HCT116 (cell line): ENCODE measurements at regions not wholly inside any gene's neighbourhood (a gene's known extent, or its start where the extent isn't known, plus 50 kb on each side); places are given as distances from the start of the nearest gene placed in this dataset.

Source experiments
- ATAC-seq: fragments of 200-7000 bp; cut with Tn5 transposase; 2 replicates; pipeline ENCODE4 v1.9.1; 2020; ENCODE audit warnings: mild to moderate bottlenecking, moderate library complexity
- BruUV-seq: library from RNA; stranded (reverse); fragments of 400-500 nt; replicated peaks from 2 replicates; lab custom pipeline; 2021; lab: Mats Ljungman, UMichigan
- CTCF ChIA-PET: fragments of 300-600 bp; sonication (Branson Sonifier 250); formaldehyde crosslinking; loops from one replicate; lab custom pipeline; 2021; ENCODE audit warnings: antibody characterized with exemption; lab: Charles Lee
- POLR2A ChIA-PET: fragments of 300-600, 350-600 bp; sonication (Branson Sonifier 250); formaldehyde crosslinking; loops from one replicate; lab custom pipeline; 2021; ENCODE audit warnings: antibody characterized with exemption; lab: Charles Lee
- RAD21 ChIA-PET, 2 experiments: fragments of 300-600 bp; sonication (Branson Sonifier 250); formaldehyde crosslinking; loops; one replicate each; lab custom pipeline; 2023; ENCODE audit warnings: low total read pairs in 2 of 2; ENCODE audit not compliant: uncharacterized antibody in 2 of 2, unreplicated experiment in 2 of 2, low non-redundant PET in 1 of 2; lab: Charles Lee
- DNase-seq: peaks from one replicate; pipeline ENCODE4 v3.0.0-alpha.2; 2010; ENCODE audit warnings: low read depth, low spot score
- H2AFZ ChIP-seq: fragments of 200-600 bp; shearing (Covaris generic), sonication (generic); 2 replicates; pipeline ENCODE4 v1.6.1; 2017; ENCODE audit warnings: low read depth, mixed run types, mixed read lengths, antibody characterized with exemption, low read length; ENCODE audit not compliant: poor library complexity, severe bottlenecking
- H3K27ac ChIP-seq: 2 replicates; pipeline ENCODE4 v1.5.1; 2012; ENCODE audit warnings: low read depth, low read length
- H3K27me3 ChIP-seq: fragments of 200-600 bp; sonication (generic); 2 replicates; pipeline ENCODE4 v1.6.1; 2016; ENCODE audit warnings: mixed run types, low read length, mixed read lengths; ENCODE audit not compliant: insufficient read depth
- H3K36me3 ChIP-seq, 2 experiments: fragments of 200-500 bp in 1 of 2; fragments of 200-600 bp in 1 of 2; sonication (Bioruptor generic) in 1 of 2; sonication (generic) in 1 of 2; 2 replicates each; pipeline versions ENCODE4 v1.5.1 to v1.6.1; 2014 to 2016; ENCODE audit warnings: low read length in 2 of 2, inconsistent platforms in 1 of 2, mixed read lengths in 1 of 2, mixed run types in 1 of 2; ENCODE audit not compliant: insufficient read depth in 2 of 2, control insufficient read depth in 1 of 2
- H3K4me1 ChIP-seq, 2 experiments: fragments of 200-600 bp in 1 of 2; sonication (generic) in 1 of 2; 2 replicates each; pipeline versions ENCODE4 v1.5.1 to v1.6.1; 2012 to 2017; ENCODE audit warnings: low read length in 2 of 2, inconsistent platforms in 1 of 2, mild to moderate bottlenecking in 1 of 2, mixed read lengths in 1 of 2, mixed run types in 1 of 2, moderate library complexity in 1 of 2; ENCODE audit not compliant: insufficient read depth in 2 of 2, control insufficient read depth in 1 of 2
- H3K4me2 ChIP-seq: fragments of 200-600 bp; sonication (generic); 2 replicates; pipeline ENCODE4 v1.6.1; 2017; ENCODE audit warnings: mixed run types, low read length, mixed read lengths
- H3K4me3 ChIP-seq, 2 experiments: fragments of 200-600 bp in 1 of 2; sonication (generic) in 1 of 2; replicated peaks in 1 of 2; 2 replicates each; pipeline ENCODE4 v1.5.1; 2011 to 2016; ENCODE audit warnings: low read length in 2 of 2, control low read depth in 1 of 2, low read depth in 1 of 2, mild to moderate bottlenecking in 1 of 2, mixed read lengths in 1 of 2, mixed run types in 1 of 2
- H3K79me2 ChIP-seq: fragments of 200-600 bp; sonication (generic); 2 replicates; pipeline ENCODE4 v1.6.1; 2017; ENCODE audit warnings: mild to moderate bottlenecking, mixed run types, low read length, moderate library complexity, mixed read lengths; ENCODE audit not compliant: insufficient read depth
- H3K9ac ChIP-seq: fragments of 200-600 bp; sonication (generic); 2 replicates; pipeline ENCODE4 v1.6.1; 2016; ENCODE audit warnings: low read length, mixed read lengths
- H3K9me2 ChIP-seq: fragments of 200-600 bp; sonication (generic), shearing (Covaris generic); 2 replicates; pipeline ENCODE4 v1.6.1; 2017; ENCODE audit warnings: mixed run types, mild to moderate bottlenecking, moderate library complexity; ENCODE audit not compliant: insufficient read depth
- H3K9me3 ChIP-seq, 2 experiments: fragments of 200-500 bp in 1 of 2; fragments of 200-600 bp in 1 of 2; sonication (Bioruptor generic) in 1 of 2; sonication (generic) in 1 of 2; 2 replicates each; pipeline ENCODE4 v1.6.1; 2014 to 2017; ENCODE audit warnings: low read length in 2 of 2, mixed read lengths in 2 of 2, inconsistent platforms in 1 of 2, low read depth in 1 of 2, mild to moderate bottlenecking in 1 of 2, mixed run types in 1 of 2, moderate library complexity in 1 of 2; ENCODE audit not compliant: control insufficient read depth in 1 of 2, insufficient read depth in 1 of 2
- H4K20me1 ChIP-seq: fragments of 200-600 bp; sonication (generic), shearing (Covaris generic); 2 replicates; pipeline ENCODE4 v1.6.1; 2017; ENCODE audit warnings: mixed run types, mild to moderate bottlenecking, moderate library complexity; ENCODE audit not compliant: insufficient read depth
- CBX3 ChIP-seq: IDR thresholded peaks from 2 replicates; pipeline ENCODE4 v1.6.1; 2012; ENCODE audit warnings: low read depth
- CEBPB ChIP-seq: IDR thresholded peaks from 2 replicates; pipeline ENCODE4 v1.6.1; 2012; ENCODE audit warnings: low read depth
- EGR1 ChIP-seq: IDR thresholded peaks from 2 replicates; pipeline ENCODE4 v1.6.1; 2012; ENCODE audit warnings: low read depth
- ELF1 ChIP-seq: IDR thresholded peaks from 2 replicates; pipeline ENCODE4 v1.6.1; 2012; ENCODE audit warnings: low read depth, borderline replicate concordance
- EZH2 ChIP-seq: fragments of 200-600 bp; sonication (generic); IDR thresholded peaks from 2 replicates; pipeline ENCODE4 v1.6.1; 2017; ENCODE audit warnings: antibody characterized with exemption, mixed run types
- EZH2phosphoT487 ChIP-seq: fragments of 200-600 bp; IDR thresholded peaks from 2 replicates; pipeline ENCODE4 v1.6.1; 2018; ENCODE audit warnings: antibody characterized with exemption, borderline replicate concordance
- POLR2AphosphoS5 ChIP-seq: IDR thresholded peaks from 2 replicates; pipeline ENCODE4 v1.6.1; 2011; ENCODE audit warnings: mild to moderate bottlenecking, low read depth, low read length, moderate library complexity
- RAD21 ChIP-seq: IDR thresholded peaks from 2 replicates; pipeline ENCODE4 v1.6.1; 2012; ENCODE audit warnings: low read depth, mild to moderate bottlenecking
- SIN3A ChIP-seq: IDR thresholded peaks from 2 replicates; pipeline ENCODE4 v1.6.1; 2012; ENCODE audit warnings: low read depth
- SP1 ChIP-seq: IDR thresholded peaks from 2 replicates; pipeline ENCODE4 v1.6.1; 2012; ENCODE audit warnings: low read depth
- TCF7L2 ChIP-seq: IDR thresholded peaks from 2 replicates; pipeline ENCODE4 v1.7.0; 2011; ENCODE audit warnings: borderline replicate concordance, inconsistent platforms; ENCODE audit not compliant: insufficient read depth, insufficient read length; ENCODE audit errors: extremely low read depth
- YY1 ChIP-seq: IDR thresholded peaks from 2 replicates; pipeline ENCODE4 v1.6.1; 2011; ENCODE audit warnings: low read length, low read depth, moderate library complexity, mild to moderate bottlenecking; ENCODE audit not compliant: insufficient replicate concordance; ENCODE audit errors: extremely low read depth
- ZFX ChIP-seq: fragments of 450-650 bp; IDR thresholded peaks from 2 replicates; pipeline ENCODE4 v1.6.1; 2017
- ZNF274 ChIP-seq: fragments of 200-500 bp; sonication (Bioruptor generic); IDR thresholded peaks from 2 replicates; pipeline ENCODE4 v1.6.1; 2014; ENCODE audit warnings: mild to moderate bottlenecking, low read depth, low read length, inconsistent platforms
- intact Hi-C: fragments of 100-400 bp; cut with micrococcal nuclease; formaldehyde crosslinking; loops from 2 replicates; pipeline ENCODE4 v1.10.0; 2022
- TF ChIP-seq, protein P1 (sequence below): IDR thresholded peaks from 2 replicates; pipeline ENCODE4 v1.6.1; 2011; ENCODE audit warnings: mild to moderate bottlenecking, low read length, moderate library complexity; ENCODE audit not compliant: insufficient replicate concordance; ENCODE audit errors: extremely low read depth
- TF ChIP-seq, protein P2 (sequence below): IDR thresholded peaks from 2 replicates; pipeline ENCODE4 v1.6.1; 2012
- TF ChIP-seq, protein P3 (sequence below), 3 experiments: fragments of 200-600 bp in 1 of 3; sonication (generic) in 1 of 3; IDR thresholded peaks in 2 of 3; conservative IDR thresholded peaks in 1 of 3; 2 replicates each; pipeline ENCODE4 v1.5.1; 2012 to 2017; ENCODE audit warnings: low read depth in 2 of 3, low read length in 2 of 3, antibody characterized with exemption in 1 of 3, borderline replicate concordance in 1 of 3, control low read depth in 1 of 3, mild to moderate bottlenecking in 1 of 3, mixed read lengths in 1 of 3, mixed run types in 1 of 3, moderate library complexity in 1 of 3; ENCODE audit not compliant: insufficient read depth in 1 of 3
- TF ChIP-seq, protein P4 (sequence below): IDR thresholded peaks from 2 replicates; pipeline ENCODE4 v1.6.1; 2012; ENCODE audit warnings: low read depth
- TF ChIP-seq, protein P5 (sequence below): IDR thresholded peaks from 2 replicates; pipeline ENCODE4 v1.6.1; 2012

DNA sequence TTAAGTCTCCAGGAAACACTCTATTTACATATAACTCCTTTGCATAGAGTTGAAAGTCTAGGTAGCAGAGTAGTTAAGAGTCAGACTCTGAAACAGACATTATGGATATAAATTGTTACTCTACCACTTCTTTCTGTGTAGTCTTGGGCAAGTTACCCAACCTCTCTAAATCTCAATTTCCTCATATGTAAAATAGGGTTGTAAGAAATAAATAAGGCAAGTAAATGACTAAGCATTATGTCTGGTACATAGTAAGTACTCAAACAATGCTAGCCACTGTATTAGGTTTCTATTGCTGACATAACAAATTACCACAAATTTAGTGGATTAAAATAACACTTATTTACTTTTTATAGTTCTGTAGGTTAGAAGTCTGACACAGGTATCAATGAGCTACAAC lies 394.1 kb downstream of the PRDM5 start:
- no peak overlapping the region for H3K4me3 ChIP-seq
- no peak for DNase-seq
- intact Hi-C loops = no loop called here
- H3K27me3 ChIP-seq = no peaks in the 10 kb centered on the region
- no TSS peak for BruUV-seq
- H3K36me3 ChIP-seq = no peaks in the 10 kb centered on the region
- H4K20me1 ChIP-seq = no peaks in the 10 kb centered on the region
- no peak overlapping the region for H2AFZ ChIP-seq
- H3K4me1 ChIP-seq = peaks cover 0 to 4% of the 10 kb centered on the region in 2 experiments; a peak in 2 of 4 replicates
- H3K4me2 ChIP-seq = no peak overlapping the region
- ChIA-PET RAD21 (no interaction called here), POLR2A (no interaction called here), CTCF (no interaction called here)
- H3K79me2 ChIP-seq = no peaks in the 10 kb centered on the region
- no peak for ATAC-seq
- H3K9me3 ChIP-seq = no peaks in the 10 kb centered on the region
- TF ChIP-seq CEBPB (no peak), CBX3 (no peak), ELF1 (no peak), RAD21 (no peak), ZFX (no peak), TCF7L2 (no peak), SIN3A (no peak), ZNF274 (no peak), EGR1 (no peak), EZH2phosphoT487 (no peak), SP1 (no peak), YY1 (no peak), EZH2 (no peak), POLR2AphosphoS5 (no peak)
- TF ChIP-seq, protein P1, sequence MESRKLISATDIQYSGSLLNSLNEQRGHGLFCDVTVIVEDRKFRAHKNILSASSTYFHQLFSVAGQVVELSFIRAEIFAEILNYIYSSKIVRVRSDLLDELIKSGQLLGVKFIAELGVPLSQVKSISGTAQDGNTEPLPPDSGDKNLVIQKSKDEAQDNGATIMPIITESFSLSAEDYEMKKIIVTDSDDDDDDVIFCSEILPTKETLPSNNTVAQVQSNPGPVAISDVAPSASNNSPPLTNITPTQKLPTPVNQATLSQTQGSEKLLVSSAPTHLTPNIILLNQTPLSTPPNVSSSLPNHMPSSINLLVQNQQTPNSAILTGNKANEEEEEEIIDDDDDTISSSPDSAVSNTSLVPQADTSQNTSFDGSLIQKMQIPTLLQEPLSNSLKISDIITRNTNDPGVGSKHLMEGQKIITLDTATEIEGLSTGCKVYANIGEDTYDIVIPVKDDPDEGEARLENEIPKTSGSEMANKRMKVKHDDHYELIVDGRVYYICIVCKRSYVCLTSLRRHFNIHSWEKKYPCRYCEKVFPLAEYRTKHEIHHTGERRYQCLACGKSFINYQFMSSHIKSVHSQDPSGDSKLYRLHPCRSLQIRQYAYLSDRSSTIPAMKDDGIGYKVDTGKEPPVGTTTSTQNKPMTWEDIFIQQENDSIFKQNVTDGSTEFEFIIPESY = no peak
- TF ChIP-seq, protein P2, sequence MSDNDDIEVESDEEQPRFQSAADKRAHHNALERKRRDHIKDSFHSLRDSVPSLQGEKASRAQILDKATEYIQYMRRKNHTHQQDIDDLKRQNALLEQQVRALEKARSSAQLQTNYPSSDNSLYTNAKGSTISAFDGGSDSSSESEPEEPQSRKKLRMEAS = no peak
- TF ChIP-seq, protein P3, sequence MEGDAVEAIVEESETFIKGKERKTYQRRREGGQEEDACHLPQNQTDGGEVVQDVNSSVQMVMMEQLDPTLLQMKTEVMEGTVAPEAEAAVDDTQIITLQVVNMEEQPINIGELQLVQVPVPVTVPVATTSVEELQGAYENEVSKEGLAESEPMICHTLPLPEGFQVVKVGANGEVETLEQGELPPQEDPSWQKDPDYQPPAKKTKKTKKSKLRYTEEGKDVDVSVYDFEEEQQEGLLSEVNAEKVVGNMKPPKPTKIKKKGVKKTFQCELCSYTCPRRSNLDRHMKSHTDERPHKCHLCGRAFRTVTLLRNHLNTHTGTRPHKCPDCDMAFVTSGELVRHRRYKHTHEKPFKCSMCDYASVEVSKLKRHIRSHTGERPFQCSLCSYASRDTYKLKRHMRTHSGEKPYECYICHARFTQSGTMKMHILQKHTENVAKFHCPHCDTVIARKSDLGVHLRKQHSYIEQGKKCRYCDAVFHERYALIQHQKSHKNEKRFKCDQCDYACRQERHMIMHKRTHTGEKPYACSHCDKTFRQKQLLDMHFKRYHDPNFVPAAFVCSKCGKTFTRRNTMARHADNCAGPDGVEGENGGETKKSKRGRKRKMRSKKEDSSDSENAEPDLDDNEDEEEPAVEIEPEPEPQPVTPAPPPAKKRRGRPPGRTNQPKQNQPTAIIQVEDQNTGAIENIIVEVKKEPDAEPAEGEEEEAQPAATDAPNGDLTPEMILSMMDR (IDR thresholded peaks at IDR 0.05 in 2 of 3, conservative IDR thresholded peaks at IDR 0.05 in 1 of 3; ENCODE audit: borderline replicate concordance in 1 of 3, insufficient read depth in 1 of 3, low read depth in 2 of 3, low read length in 2 of 3) = no peak
- TF ChIP-seq, protein P4, sequence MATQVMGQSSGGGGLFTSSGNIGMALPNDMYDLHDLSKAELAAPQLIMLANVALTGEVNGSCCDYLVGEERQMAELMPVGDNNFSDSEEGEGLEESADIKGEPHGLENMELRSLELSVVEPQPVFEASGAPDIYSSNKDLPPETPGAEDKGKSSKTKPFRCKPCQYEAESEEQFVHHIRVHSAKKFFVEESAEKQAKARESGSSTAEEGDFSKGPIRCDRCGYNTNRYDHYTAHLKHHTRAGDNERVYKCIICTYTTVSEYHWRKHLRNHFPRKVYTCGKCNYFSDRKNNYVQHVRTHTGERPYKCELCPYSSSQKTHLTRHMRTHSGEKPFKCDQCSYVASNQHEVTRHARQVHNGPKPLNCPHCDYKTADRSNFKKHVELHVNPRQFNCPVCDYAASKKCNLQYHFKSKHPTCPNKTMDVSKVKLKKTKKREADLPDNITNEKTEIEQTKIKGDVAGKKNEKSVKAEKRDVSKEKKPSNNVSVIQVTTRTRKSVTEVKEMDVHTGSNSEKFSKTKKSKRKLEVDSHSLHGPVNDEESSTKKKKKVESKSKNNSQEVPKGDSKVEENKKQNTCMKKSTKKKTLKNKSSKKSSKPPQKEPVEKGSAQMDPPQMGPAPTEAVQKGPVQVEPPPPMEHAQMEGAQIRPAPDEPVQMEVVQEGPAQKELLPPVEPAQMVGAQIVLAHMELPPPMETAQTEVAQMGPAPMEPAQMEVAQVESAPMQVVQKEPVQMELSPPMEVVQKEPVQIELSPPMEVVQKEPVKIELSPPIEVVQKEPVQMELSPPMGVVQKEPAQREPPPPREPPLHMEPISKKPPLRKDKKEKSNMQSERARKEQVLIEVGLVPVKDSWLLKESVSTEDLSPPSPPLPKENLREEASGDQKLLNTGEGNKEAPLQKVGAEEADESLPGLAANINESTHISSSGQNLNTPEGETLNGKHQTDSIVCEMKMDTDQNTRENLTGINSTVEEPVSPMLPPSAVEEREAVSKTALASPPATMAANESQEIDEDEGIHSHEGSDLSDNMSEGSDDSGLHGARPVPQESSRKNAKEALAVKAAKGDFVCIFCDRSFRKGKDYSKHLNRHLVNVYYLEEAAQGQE = no peak
- TF ChIP-seq, protein P5, sequence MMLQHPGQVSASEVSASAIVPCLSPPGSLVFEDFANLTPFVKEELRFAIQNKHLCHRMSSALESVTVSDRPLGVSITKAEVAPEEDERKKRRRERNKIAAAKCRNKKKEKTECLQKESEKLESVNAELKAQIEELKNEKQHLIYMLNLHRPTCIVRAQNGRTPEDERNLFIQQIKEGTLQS = no peak
- H3K9ac ChIP-seq = no peak overlapping the region
- no peak overlapping the region for H3K27ac ChIP-seq
- H3K9me2 ChIP-seq = no peaks in the 10 kb centered on the region
